ENCODE measurements at regions not wholly inside any gene's neighbourhood (a gene's known extent, or its start where the extent isn't known, plus 50 kb on each side); places are given as distances from the start of the nearest gene placed in this dataset.

DNA sequence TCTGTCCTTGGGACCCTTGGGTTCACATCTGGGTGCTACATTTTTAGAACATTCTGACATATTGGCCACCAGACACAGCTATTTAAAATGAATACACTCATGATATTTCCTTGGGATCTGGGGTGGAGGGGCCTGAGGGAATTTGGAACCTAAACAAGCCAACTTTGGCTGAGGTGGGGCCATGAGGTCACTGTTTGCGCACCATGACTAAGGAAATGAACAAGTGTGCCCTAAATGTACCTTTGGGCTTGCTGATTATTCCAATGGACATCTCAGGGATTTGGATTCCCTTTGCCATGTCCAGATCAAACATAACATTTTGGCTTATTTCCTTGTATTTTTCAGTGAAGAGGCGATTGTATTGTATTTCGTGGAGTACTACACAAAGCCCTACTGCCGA lies 80.5 kb upstream of the SEC11C start:
- DNase-seq: no peak

DNA sequence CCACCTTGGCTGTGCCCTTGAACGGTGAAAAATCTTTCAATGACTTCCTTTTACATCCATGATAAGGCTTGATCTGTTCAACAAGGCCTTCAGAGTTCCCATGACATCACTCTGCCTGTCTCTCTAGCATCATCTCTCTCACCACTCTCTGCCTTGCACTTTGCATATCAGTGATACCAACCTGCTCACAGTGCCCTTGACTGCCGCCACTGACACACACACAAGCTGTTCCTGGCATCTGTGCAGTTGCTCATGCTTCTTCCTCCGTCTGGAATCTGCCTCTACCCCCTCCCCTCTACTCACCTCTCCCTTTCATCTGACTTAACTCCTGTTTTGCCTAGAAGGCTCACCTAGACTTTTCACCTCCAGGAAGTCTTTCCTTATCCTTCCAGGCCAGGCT lies 79.1 kb upstream of the SEC11C start:
- no peak for DNase-seq

DNA sequence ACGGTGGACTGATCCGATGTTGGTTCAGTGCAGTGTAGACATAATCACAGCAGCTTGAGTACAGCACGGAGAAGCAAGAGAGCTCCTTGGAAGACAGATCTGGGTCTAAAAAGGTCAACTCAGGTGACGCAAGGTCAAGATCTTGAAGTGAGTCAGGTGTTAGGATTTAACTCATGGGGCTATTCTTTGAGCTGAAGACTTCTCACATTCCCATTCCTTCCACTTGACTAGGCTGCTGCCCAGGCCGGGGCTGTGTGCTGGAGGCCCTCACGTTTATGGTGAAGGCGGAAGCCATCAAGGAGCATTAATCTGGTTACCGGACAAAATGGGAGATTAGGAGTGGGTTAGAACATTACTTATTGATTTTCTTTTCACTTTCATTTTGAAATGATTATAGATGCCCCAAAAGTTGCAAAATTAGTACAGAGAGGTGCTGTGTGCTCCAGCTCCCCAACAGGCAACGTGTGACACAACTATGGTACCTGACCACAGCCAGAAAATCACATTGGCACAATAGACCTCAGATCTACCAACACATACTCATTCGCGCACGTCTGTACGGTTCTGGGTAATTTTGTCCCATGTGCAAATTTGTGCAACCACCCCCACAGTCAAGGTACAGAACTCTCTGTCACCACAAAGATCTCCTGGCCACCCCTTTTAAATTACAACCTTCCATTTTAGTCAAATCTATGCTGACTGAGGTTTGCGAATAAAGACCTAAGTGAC lies 77.6 kb upstream of the SEC11C start:
- DNase-seq: no peak

DNA sequence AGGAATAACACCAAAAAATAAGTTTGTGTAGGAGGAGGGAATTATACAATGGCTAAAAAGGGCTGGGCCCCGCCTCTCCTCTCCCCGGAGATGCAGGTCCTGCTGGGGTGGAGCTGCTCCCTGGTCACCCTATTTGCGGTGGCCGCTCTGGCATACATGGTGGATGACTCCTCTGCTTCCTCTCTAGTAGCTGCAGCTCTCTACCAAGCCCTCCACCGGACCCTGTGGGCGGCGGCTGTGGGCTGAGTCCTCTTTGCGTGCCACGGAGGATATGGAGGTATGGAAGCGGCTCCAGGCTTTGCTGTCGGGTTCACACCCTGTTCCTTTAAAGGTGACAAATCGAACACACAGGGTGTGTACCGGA lies 77.1 kb upstream of the SEC11C start:
- no peak for DNase-seq

DNA sequence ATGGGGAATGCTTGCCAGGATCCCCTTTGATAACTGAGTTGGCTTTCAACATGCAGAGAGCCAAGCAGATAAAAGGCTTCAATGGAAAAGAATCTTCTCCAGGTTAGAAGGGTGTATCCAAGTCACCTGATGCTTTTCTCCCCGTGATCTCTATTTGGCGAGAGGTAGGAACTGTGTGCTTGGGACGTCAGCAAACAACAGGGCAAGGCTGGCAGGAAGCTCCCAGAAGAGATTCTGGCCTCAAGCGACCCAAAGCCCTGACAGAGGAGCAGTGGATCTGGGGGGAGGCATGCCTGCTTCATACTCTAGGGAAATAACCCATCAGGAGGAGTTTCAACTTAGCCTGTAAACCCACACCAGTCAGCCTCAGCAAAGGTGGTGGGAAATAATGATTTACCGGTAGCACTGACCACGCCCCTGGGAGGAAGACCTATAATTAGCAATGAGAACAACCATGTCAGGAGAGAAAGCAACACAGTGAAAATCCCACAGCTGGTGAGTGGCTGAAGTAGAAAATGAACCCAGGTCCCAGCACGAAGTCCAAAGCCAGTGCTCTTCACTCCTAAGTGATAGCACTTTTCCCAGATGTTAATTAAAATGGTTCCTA lies 76.3 kb upstream of the SEC11C start:
- DNase-seq: no peak

DNA sequence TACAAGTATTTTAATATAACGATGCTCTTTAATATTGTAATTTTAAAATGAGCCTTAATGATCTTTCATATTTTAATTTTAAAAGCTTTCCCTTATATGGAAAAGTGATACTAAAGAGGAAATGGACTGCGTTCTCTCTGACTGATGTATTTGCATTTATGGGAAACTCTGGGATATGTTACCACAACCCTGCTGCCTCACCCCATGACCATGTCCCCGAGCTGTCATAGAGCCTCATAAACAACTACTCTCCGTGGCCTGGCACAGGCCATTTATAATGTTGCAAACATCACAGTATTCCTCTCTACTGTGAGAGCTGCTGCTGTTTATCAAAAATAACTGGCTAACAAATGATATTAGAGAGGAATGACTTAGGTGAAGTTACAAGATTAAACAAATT lies 75.8 kb upstream of the SEC11C start:
- DNase-seq: no peak

DNA sequence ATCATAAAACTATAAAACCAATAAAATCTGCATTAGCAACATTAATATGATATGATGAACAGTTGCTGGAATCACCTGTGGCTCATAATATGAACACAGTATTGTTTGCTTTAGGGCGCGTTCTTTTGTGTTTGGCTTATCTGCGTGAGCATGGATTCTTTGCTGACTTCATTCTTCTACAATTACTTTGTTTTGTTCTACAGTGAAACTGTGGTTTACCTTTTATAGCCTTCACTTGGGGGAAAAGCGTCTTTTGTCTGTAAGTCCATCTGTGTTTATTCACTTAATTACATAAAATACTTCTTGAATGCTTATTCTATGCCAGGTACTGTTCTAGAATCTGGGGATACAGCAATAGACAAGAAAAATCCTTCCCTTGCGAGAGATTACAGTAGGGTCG lies 74.0 kb upstream of the SEC11C start:
- no peak for DNase-seq

DNA sequence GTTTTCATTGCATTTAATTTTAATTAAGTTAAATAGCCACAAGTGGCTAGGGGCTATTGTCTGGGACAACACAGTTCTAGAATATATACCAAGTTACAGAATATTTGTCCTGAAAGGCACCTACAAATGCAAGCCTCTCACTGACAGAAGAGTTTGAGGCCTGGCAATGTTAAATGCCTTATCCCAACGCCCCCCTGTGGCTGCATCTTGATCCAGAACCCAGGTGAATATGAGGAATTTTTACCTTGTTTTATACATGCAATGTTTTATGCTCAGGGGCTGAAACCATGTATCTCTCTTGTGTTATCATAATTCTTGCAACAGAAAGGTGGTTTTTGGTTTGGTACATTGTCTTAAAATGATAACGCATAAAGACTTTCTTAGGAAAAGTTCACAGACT lies 71.8 kb upstream of the SEC11C start:
- DNase-seq: no peak

DNA sequence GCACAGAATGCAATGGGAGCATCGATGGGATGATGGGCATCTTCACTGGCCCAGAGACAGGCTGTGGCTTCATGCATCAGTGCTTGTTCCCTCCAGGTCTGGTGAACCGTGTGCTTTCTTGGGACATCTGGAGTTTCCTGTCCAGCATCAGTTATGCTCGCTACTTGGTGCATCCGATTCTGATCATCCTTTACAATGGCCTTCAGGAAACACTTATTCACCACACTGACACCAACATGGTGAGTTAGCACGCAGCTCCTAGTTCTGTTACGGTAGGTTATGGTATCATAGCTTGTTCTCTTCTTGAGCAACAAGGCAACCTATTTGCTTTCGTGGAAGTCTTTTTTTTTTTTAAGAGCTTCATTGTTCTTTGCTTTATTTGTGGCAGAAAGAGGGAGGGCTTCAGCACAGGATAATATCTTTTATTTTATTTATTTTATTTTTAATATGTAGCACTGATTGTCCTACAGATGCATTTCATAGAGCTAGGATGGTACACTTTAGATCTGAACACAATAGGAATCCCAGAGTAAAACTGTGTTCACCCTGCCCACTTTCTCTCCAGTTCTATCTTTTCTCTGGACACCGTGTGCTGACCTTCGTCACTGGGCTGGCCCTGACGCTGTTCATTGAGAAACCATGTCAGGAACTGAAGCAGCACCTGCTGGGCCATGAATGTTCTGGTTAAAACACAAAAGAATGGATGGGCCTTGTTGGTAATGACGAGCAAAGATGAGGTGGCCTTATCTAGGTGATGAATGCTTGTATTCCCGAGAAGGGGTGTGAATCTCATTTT lies 71.2 kb upstream of the SEC11C start:
- no peak for DNase-seq

DNA sequence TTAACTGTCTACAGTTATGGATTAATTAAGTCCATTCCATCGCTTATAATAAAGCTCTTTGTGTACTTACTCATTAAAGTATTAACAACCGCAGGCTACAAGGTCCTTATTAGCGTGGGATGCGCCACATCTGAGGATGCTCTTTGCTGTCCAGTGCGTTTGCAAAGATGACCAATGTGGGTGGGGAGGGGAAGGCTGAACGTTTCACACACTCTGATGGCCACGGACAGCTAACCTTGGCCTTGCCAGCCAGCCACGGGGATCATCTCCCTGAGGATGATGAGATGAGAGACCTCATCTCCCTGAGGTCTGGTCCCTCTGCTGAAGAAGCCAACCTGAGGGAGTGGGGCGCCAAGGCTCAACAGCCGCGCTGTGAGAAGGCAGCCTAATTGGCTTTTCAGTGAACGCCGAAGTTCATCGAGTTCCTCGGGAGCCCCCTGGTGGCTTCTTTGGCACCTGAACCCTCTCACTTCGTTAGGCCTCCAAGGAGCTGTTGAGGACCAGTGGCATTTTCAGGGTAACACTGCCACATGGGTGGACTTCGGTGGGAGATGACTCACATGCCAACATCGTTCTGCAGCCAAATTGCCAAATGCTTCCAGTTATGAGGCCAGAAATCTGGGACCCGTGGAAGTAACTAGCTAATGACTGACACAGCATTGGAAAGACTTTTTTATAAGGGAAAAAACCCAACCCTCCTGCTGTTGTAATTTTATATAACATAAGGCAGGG lies 69.3 kb upstream of the SEC11C start:
- no peak for DNase-seq

DNA sequence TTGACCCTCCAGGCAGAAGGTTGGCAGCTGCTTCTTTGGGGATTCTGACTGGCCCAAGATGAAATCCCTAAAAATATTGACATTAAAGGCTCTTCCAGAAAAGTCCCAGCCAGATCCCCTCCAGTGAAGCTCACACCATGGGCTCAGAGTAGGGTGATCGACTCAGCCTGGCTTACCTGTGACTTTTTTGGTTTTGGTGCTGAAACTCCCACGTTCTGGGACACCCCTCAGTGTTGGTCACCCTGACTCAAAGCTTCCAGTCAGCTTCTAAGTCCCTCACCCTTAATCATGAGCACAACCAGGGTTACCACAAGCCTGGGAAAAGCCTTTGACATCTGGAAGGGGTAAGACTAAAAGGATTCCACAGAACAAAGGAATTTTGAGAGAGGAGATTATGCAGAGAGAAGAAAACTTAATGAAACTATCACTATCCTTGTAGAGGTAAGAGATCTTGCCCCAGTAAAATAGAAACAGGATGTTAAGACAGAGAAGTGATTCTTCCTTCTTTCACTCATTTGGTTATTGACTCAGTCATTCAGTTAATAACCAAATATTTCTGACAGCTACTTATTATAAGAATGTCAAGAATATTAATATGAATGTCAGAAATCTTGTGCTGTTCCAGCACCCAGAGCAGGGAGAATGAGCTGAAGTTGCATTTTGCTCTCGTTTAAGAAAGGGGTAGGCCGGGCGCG lies 66.8 kb upstream of the SEC11C start:
- DNase-seq: no peak

DNA sequence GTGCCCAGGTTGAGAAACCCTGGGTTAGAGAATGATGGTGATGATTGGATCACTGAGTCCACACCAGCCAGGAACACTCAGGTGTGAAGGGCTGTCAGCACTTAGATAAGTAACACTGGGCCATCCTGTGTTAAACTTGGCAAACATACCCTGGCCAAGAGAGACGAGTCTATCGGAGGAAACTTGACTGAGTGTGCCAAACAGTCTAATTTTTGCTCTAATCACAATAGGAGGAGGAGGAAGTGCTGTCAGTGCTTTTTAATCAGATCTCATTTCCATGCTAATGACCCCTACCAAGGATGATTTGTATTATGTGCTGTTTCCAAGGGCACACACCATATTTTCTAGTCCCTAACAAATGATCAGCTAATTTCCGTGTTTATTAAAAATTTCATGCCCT lies 63.8 kb upstream of the SEC11C start:
- DNase-seq: no peak

DNA sequence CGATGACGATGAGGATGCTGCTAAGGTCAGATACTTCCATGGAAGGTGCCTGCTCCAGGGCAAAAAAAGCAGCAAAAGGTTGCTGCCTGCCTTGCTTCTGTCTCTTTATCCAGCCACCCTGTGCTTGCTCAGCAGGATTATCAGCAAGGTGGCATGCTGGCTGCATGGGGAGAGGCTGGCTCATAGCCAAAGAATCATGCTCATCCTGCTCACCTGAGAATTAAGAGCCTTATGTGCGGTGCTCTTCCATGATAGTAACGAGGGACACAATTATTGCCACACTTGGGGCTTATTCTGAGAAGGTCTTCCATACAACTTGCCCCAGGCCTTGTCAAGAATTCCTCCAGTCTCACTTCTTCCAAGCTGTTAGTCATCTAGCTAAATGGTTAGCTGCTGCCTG lies 60.4 kb upstream of the SEC11C start:
- DNase-seq: peak; percentile 94

DNA sequence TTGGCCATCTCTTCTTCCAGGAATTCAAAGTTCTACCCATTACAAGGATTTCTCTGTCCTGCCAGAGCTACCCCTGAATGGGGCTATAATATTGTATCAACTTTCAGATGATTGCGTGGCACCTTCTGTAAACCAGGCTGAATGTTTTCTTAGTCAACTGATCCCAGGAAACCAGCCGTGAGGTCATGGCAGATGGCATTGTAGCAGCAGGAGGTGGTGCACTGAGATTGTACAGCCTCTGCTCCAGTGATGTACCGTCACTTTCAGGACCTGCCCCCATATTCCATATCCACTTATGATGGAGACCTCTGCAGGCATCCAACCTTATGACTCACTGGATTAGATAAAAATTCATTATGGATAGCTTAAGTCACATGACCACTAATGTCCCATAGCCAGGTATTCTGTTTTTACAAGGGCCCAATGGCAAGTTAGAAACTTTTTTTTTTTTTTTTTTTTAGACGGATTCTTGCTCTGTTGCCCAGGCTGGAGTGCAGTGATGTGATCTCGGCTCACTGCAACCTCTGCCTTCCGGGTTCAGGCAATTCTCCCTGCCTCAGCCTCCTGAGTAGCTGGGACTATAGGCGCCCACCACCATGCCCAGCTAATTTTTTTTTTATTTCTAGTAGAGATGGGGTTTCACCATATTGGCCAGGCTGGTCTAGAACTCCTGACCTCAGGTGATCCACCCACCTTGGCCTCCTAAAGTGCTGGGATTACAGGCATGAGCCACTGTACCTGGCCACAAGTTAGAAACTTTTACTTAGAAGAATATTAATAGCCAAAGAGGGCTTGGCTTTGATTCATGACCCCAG lies 59.8 kb upstream of the SEC11C start:
- DNase-seq: peak; percentile 98

DNA sequence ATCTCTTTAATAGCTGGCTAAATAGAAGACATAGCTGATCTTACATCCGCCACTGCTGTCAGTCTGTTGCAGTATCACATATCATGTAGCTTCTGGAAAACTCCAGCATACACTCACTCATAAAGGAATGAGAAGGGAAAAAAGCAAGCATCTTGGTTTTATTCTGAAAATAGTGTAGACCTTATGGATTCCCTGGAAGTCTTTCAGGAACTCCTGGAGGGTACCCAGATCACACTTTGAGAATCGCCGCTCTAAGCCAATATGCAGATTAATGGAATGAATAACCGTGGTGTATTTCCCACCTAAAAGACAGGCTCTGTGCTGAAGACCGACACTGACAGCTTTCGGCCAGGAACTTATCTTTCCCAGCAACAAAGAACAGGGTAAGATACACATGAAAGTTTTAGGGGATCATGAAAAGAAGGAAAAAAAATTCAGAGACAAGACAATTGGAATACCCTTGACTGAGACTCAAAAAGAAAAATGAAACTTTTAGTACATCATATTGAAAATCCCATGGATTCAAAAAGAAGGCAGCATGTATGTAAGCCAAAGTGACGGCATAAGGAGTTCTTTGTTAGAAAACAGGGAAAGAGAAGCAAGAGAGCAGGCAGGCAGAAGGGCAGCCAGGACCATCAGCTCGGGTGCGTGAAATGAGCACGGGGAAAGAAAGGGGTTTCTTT lies 56.4 kb upstream of the SEC11C start:
- DNase-seq: no peak

DNA sequence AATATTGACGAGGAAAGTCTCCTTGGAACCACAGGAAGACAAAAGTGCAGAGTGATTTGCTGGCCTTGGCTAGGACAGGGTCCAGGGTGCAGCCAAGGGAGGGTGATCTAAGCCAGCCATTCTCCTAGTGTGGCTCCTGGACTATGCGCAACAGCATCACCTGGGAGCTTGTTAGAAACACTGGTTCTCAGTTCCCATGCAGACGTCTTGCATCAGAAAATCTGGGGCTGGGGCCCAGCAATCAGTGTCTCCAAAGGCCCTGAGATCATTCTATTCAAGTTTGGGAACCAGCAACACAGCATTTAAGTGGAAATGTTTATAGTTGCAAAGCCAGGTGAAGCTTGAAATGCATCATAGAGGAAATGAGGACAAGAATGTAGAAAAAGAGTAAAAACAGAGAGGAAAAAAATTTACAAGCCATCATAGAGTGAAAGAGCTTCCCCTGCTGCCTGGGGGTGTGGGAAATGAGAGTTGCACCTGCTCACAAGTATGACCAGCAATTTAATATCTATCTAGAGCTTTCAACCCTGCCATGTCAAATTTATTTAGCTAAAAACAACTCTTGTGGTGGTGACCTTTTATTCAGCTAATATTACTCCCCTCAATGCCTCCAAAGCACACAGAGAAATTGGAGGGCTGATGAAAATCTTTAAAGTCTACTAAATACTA lies 54.4 kb upstream of the SEC11C start:
- no peak for DNase-seq

DNA sequence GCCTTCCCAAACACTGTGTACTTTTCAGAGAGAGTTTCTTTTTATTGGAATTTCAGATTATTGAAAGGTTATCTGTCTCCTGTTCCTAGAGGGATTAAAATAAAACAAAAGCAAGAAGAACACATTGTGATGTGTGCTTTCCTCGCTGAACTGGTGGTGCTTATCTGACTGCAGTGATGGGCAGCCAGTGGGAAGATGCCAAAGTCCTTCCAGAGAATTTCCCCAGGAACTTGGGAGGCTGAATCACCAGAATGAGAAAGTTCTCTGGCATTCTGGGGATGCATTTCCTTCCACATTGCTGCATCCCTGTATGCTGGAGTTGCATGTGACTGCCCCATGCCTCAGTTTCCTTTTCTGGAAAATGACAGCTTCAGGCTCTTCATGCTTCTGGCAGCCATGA lies 53.9 kb upstream of the SEC11C start:
- DNase-seq: no peak

DNA sequence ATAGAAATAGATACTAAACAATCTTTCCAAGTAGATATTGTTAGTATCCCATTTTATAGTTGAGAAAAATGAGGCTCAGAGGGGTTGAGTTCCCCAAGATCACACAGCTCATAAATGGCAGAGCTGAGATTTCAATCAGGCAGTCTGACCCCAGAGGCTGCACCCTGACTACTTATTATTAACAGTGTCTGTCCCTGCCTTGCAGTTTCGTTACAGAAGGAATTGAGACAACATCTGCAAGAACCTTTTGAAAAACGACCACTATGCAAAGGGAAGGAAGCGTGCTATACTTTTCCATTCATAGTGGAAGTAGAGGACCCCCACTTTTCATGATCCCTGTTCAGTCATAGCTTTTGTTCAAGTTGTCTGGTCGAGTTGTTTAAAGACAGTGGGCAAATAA lies 53.2 kb upstream of the SEC11C start:
- no peak for DNase-seq

DNA sequence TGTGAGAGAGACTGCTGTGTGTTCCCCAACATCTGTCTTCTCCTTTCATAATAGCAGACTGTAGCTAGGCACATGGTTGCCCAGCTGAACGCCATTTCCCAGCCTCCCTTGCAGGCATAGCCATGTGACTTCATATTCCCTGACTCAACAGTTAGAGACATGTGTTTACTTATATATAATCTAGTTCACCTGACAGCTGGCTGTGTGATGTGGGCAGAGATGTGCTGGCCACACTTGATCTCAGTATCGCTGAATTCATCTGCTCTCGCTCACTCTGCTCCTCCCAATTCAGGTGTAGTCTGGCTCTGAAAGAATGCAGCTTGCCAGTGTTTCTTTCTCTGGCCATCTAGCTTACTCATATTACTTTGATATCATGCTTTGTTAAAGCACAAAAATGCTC lies 52.3 kb upstream of the SEC11C start:
- DNase-seq: peak; percentile 94

Data from NCI-H510A treated with DMSO at 0.1 percent for 48 hours (cell line).